Keratinocyte (primary cell): ENCODE measurements at regions not wholly inside any gene's neighbourhood (a gene's known extent, or its start where the extent isn't known, plus 50 kb on each side); places are given as distances from the start of the nearest gene placed in this dataset.

ENCODE experiments used
- DNase-seq: peaks from one replicate; pipeline ENCODE4 v3.0.0-alpha.2; 2011; ENCODE audit warnings: low read depth, missing footprints, low spot score
- FAIRE-seq: peaks from 2 replicates; lab custom pipeline; 2011; peaks lifted over from hg19 to GRCh38; lab: Jason Lieb, UNC
- H2AFZ ChIP-seq: 2 replicates; pipeline ENCODE4 v1.6.0; 2012; ENCODE audit warnings: low read length, control low read depth, inconsistent platforms; ENCODE audit not compliant: control insufficient read depth
- H3K27ac ChIP-seq: 2 replicates; pipeline ENCODE4 v1.5.1; 2011; ENCODE audit warnings: low read length; ENCODE audit not compliant: control insufficient read depth, insufficient read depth
- H3K27me3 ChIP-seq: 3 replicates; pipeline ENCODE4 v1.6.0; 2011; ENCODE audit warnings: low read length; ENCODE audit not compliant: control insufficient read depth, insufficient read depth; ENCODE audit errors: extremely low read depth
- H3K36me3 ChIP-seq, 2 experiments: 2 replicates in 1 of 2; 3 replicates in 1 of 2; pipeline ENCODE4 v1.5.1; 2011; ENCODE audit warnings: low read length in 2 of 2, mild to moderate bottlenecking in 1 of 2; ENCODE audit not compliant: control insufficient read depth in 2 of 2, insufficient read depth in 2 of 2; ENCODE audit errors: extremely low read depth in 1 of 2
- H3K4me1 ChIP-seq: 3 replicates; pipeline ENCODE4 v1.5.1; 2011; ENCODE audit warnings: low read length; ENCODE audit not compliant: control insufficient read depth, insufficient read depth; ENCODE audit errors: extremely low read depth
- H3K4me2 ChIP-seq: 3 replicates; pipeline ENCODE4 v1.6.0; 2011; ENCODE audit warnings: low read depth, low read length; ENCODE audit not compliant: control insufficient read depth, insufficient read depth; ENCODE audit errors: extremely low read depth
- H3K4me3 ChIP-seq, 3 experiments: fragments of 200-600 bp in 1 of 3; sonication (generic) in 1 of 3; 2 replicates in 2 of 3; 3 replicates in 1 of 3; pipeline ENCODE4 v1.5.1; 2011 to 2016; ENCODE audit warnings: low read length in 3 of 3, mild to moderate bottlenecking in 3 of 3, control low read depth in 2 of 3, inconsistent platforms in 1 of 3, low read depth in 1 of 3, mixed read lengths in 1 of 3, mixed run types in 1 of 3, moderate library complexity in 1 of 3; ENCODE audit not compliant: control insufficient read depth in 2 of 3, insufficient read depth in 2 of 3; ENCODE audit errors: extremely low read depth in 1 of 3
- H3K79me2 ChIP-seq: 2 replicates; pipeline ENCODE4 v1.6.0; 2012; ENCODE audit warnings: low read length; ENCODE audit not compliant: control insufficient read depth, insufficient read depth
- H3K9ac ChIP-seq: 3 replicates; pipeline ENCODE4 v1.6.0; 2011; ENCODE audit warnings: low read length; ENCODE audit not compliant: control insufficient read depth, insufficient read depth; ENCODE audit errors: extremely low read depth
- H3K9me1 ChIP-seq: 3 replicates; pipeline ENCODE4 v1.6.0; 2011; ENCODE audit warnings: low read length; ENCODE audit not compliant: control insufficient read depth, insufficient read depth; ENCODE audit errors: extremely low read depth
- H3K9me3 ChIP-seq: 2 replicates; pipeline ENCODE4 v1.5.1; 2012; ENCODE audit warnings: low read depth, low read length; ENCODE audit not compliant: control insufficient read depth
- H4K20me1 ChIP-seq: 3 replicates; pipeline ENCODE4 v1.6.0; 2011; ENCODE audit warnings: low read length; ENCODE audit not compliant: control insufficient read depth, insufficient read depth; ENCODE audit errors: extremely low read depth
- EZH2 ChIP-seq: IDR thresholded peaks from one replicate; pipeline ENCODE4 v1.6.1; 2012; ENCODE audit warnings: inconsistent platforms, mild to moderate bottlenecking, low read length, moderate library complexity
- dilution Hi-C: fragments of 300-500 bp; cut with MboI; formaldehyde crosslinking; loops from one replicate; pipeline ENCODE4 v1.7.0; 2020; ENCODE audit warnings: low sequenced_read_pairs; ENCODE audit not compliant: extremely low pct_ligation_motif_present
- TF ChIP-seq, protein P1 (sequence below), 3 experiments: IDR thresholded peaks in 1 of 3; conservative IDR thresholded peaks in 1 of 3; optimal IDR thresholded peaks in 1 of 3; 2 replicates in 2 of 3; 3 replicates in 1 of 3; pipeline versions ENCODE3 to v1.5.1; 2011; ENCODE audit warnings: low read length in 3 of 3, mild to moderate bottlenecking in 3 of 3, moderate library complexity in 2 of 3, control low read depth in 1 of 3, inconsistent platforms in 1 of 3; ENCODE audit not compliant: insufficient read depth in 2 of 3; ENCODE audit errors: extremely low read depth in 1 of 3

DNA sequence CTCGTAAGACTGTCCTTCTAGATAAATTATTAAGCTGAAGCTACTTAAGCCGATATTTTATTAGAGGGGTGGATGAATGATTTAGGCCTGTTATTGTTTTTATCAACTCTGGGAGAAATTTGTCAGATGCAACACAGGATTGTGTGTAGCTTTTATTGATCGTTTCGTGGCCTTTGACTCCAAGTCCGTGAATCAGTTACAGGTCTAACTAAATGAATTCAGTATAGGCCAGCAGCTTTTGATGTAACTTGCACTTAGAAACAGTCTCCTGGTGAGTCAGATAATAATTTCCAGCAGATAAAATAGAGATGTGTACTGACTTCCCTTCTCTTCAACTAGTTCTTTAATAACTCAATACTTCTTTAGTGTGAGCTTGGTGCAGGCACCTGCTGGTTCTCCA is 341.7 kb upstream of the SMIM30 start:
- Histone ChIP-seq H2AFZ (no peak overlapping the region), H4K20me1 (no peaks in the 10 kb centered on the region), H3K9me3 (no peaks in the 10 kb centered on the region), H3K9me1 (no peaks in the 10 kb centered on the region), H3K79me2 (no peaks in the 10 kb centered on the region), H3K36me3 (no peaks in the 10 kb centered on the region), H3K9ac (no peak overlapping the region), H3K4me1 (no peaks in the 10 kb centered on the region), H3K27me3 (no peaks in the 10 kb centered on the region), H3K4me2 (no peak overlapping the region), H3K4me3 (no peak overlapping the region), H3K27ac (no peak overlapping the region)
- FAIRE-seq = no peak
- dilution Hi-C loops = no loop called here
- no peak for DNase-seq
- no peak for TF ChIP-seq EZH2
- TF ChIP-seq, protein P1, sequence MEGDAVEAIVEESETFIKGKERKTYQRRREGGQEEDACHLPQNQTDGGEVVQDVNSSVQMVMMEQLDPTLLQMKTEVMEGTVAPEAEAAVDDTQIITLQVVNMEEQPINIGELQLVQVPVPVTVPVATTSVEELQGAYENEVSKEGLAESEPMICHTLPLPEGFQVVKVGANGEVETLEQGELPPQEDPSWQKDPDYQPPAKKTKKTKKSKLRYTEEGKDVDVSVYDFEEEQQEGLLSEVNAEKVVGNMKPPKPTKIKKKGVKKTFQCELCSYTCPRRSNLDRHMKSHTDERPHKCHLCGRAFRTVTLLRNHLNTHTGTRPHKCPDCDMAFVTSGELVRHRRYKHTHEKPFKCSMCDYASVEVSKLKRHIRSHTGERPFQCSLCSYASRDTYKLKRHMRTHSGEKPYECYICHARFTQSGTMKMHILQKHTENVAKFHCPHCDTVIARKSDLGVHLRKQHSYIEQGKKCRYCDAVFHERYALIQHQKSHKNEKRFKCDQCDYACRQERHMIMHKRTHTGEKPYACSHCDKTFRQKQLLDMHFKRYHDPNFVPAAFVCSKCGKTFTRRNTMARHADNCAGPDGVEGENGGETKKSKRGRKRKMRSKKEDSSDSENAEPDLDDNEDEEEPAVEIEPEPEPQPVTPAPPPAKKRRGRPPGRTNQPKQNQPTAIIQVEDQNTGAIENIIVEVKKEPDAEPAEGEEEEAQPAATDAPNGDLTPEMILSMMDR (optimal IDR thresholded peaks at IDR 0.05 in 1 of 3, IDR thresholded peaks at IDR 0.05 in 1 of 3, conservative IDR thresholded peaks at IDR 0.05 in 1 of 3; ENCODE audit: extremely low read depth in 1 of 3, insufficient read depth in 2 of 3, low read length in 3 of 3) = no peak

DNA sequence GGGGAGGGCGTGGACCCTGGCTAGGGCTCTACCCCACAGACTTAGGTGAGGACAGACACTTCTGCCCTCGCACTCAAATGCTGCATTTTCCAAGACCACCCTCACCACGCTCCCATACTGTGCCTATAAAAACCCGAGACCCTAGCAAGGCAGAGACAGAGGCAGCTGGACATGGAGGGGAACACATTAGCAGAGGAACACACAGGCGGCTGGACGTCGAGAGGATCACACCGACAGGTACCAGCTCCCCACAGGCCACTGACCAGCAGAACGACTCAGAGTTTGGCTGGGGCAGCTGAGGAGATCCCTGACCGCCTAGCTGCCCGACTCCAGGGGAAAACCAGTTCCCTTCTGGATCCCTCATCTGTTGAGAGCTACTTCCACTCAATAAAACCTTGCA is 338.2 kb upstream of the SMIM30 start:
- Histone ChIP-seq H2AFZ (no peak overlapping the region), H3K79me2 (no peaks in the 10 kb centered on the region), H3K9ac (no peak overlapping the region), H3K27me3 (no peaks in the 10 kb centered on the region), H3K4me3 (no peak overlapping the region), H3K36me3 (no peaks in the 10 kb centered on the region), H3K4me2 (no peak overlapping the region), H3K9me3 (no peaks in the 10 kb centered on the region), H3K4me1 (no peaks in the 10 kb centered on the region), H4K20me1 (no peaks in the 10 kb centered on the region), H3K27ac (no peak overlapping the region), H3K9me1 (no peaks in the 10 kb centered on the region)
- DNase-seq (no peak), FAIRE-seq (no peak)
- TF ChIP-seq, protein P1 (optimal IDR thresholded peaks at IDR 0.05 in 1 of 3, IDR thresholded peaks at IDR 0.05 in 1 of 3, conservative IDR thresholded peaks at IDR 0.05 in 1 of 3; ENCODE audit: extremely low read depth in 1 of 3, insufficient read depth in 2 of 3, low read length in 3 of 3) = no peak
- dilution Hi-C loops = no loop called here
